Testis (tissue), 2 donors: ENCODE measurements at regions not wholly inside any gene's neighbourhood (a gene's known extent, or its start where the extent isn't known, plus 50 kb on each side); places are given as distances from the start of the nearest gene placed in this dataset.

Experiments used
- CTCF ChIP-seq, 3 experiments: fragments of 450-650 bp in 2 of 3; fragments of 200-600 bp in 1 of 3; sonication (generic) in 1 of 3; IDR thresholded peaks; one replicate each; pipeline ENCODE4 v1.5.1; 2016 to 2019; ENCODE audit warnings: antibody characterized with exemption in 3 of 3, mild to moderate bottlenecking in 2 of 3, moderate library complexity in 1 of 3
- POLR2A ChIP-seq: fragments of 450-650 bp; IDR thresholded peaks from one replicate; pipeline ENCODE4 v1.6.1; 2017; ENCODE audit warnings: antibody characterized with exemption, mild to moderate bottlenecking, moderate library complexity

GRCh38 chr3:164848923-164849322 is 229.4 kb downstream of the SI start:
- TF ChIP-seq CTCF (IDR thresholded peaks at IDR 0.05) (no peak), POLR2A (no peak)
